ENCODE measurements at regions not wholly inside any gene's neighbourhood (a gene's known extent, or its start where the extent isn't known, plus 50 kb on each side); places are given as distances from the start of the nearest gene placed in this dataset.

DNA sequence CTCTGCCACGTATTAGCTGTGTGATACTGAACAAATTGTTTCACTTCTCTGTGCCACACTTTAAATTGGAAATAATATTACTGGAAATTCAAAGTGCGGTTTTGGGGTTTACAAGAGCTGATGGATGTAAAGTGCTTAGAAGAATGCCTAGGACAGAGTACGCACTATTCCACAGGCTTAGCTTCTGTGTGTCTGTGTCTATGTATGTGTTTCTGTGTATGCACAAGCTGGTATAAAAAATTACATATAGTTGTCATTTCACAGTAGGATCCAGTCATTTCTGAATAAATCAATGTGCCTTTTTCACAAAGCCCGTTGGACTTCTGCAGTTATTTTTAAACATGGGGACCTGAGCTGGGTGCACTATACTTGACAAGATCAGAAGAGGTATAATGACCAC, 370.4 kb downstream of the TUSC7 start:
- no peak for DNase-seq (ENCODE audit: low read depth)

DNA sequence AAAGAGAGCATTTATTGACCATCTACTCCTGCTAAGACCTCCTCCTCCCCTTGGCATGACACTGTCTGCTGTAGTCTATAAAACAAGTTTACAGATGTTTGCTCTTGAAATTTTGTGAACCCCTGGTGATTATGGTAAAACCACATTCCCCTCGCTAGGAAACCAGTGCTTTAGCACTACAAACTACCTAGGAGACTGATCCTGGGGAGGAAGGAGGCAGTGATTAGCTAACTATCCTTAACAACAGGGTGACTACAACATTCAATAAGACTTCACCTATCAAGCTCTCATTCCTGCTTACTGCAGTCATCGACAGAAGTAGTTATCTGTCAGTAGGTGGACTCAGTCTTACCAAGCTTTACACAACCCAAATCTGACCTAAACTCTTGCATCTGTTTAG, 371.3 kb downstream of the TUSC7 start:
- DNase-seq (ENCODE audit: low read depth), result no peak

GRCh38 chr3:117084277-117084676, 374.7 kb downstream of the TUSC7 start:
- DNase-seq (ENCODE audit: low read depth), result no peak

DNA sequence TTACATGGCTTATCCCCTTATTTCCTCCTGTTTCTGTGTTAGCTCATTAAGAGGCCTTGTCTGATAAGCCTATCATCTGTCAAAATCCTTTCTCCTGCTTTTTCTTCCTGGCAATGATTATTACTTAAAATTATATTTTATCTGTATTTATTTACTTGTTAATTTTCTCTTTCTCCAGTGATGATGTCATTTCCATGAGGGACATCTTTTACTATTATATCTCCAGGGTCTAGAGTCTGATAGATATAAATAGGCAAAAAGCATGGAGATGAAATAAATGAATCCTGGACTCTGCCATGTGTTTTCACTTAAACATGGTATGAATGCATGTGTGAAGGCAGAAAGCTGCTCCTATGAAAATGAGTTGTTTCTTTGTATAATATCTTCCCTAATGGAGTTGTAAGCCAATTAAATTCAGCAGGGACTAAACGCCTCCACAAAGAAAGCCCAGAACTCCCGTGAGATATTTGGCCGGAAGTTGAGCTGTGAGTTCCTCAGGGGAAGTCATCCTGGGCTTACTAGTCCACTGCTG, 375.2 kb downstream of the TUSC7 start:
- DNase-seq (ENCODE audit: low read depth), result no peak

- DNase-seq (ENCODE audit: low read depth), result no peak
Observed at GRCh38 chr3:117091676-117092075, 382.1 kb downstream of the TUSC7 start.

- no peak for DNase-seq (ENCODE audit: low read depth)
Observed at GRCh38 chr3:117096549-117096948, 387.0 kb downstream of the TUSC7 start.

DNA sequence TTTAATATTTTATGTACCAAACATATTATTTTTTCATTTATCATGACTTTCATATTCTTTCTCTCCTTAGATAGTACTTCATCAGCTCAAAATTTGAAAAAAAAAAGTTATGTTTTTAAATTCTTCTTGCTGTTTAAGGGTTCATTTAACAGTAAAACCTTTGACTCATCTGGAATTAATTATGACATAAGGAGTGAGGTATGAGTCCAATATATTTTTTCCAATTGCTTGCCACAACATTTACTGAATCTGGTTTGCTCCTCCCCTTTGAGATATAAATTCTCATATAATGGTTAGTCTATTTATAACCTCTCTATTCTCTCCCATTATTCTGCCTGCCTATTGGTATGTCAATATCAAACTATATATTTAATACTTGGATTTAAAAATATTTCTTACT, 387.8 kb downstream of the TUSC7 start:
- no peak for DNase-seq (ENCODE audit: low read depth)

DNA sequence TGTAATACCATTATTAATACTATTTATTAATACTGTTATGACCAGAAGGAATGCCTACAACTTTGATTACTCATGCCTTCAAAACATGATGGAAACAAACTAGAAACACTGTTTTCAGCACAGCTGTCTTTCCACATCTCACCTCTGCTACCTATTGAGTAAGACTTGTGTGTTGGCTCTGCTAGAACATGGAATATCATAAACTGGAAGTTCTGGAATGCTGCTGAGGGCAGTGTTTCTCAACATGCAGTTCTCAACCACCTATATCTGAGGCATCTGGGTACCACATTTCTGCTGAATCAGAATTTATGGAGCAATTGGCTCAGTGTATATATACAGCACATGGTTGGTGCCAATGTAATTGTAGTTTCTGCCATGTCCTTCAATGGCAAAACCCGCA, 392.1 kb downstream of the TUSC7 start:
- no peak for DNase-seq (ENCODE audit: low read depth)

GRCh38 chr3:117102426-117102825, 392.8 kb downstream of the TUSC7 start:
- no peak for DNase-seq (ENCODE audit: low read depth)

DNA sequence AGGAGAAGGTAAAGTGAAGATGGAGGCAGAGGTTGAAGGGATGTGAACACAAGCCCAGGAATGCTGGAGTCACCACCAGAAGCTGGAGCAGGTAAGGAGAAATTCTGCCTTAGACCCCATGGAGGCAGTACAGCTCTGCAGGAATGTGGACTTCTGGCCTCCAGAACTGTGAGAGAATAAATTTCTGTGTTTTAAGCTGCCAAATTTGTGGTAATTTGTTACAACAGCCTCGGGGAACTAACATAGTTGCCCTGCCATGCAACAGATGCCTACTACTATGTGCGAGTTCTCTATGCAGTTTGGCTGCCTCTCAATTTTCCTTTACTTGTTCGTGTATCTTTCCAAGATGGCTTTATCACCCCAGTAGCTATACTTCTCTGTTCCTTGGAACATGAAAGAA, 394.1 kb downstream of the TUSC7 start:
- DNase-seq (ENCODE audit: low read depth), result no peak

DNA sequence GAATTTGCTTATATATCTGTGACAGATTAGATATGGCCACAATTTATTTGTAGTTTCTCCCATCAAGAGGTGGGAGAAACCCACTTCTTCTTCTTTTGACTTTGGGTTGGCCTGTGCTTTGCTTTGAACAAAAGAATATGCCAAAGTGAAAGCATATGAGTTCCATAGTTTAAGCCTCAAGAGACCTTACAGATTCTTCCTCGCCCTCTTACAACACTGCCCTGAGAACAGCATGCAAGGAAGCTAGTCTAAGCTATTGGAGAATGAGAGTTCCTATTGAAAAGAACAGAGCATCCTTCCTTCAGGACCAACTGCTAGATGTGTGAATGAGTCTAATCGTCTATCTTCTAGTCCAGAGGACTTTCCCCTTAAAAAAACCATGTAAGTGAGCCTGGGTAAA, 394.8 kb downstream of the TUSC7 start:
- no peak for DNase-seq (ENCODE audit: low read depth)

GRCh38 chr3:117104792-117105191, 395.2 kb downstream of the TUSC7 start:
- no peak for DNase-seq (ENCODE audit: low read depth)

DNA sequence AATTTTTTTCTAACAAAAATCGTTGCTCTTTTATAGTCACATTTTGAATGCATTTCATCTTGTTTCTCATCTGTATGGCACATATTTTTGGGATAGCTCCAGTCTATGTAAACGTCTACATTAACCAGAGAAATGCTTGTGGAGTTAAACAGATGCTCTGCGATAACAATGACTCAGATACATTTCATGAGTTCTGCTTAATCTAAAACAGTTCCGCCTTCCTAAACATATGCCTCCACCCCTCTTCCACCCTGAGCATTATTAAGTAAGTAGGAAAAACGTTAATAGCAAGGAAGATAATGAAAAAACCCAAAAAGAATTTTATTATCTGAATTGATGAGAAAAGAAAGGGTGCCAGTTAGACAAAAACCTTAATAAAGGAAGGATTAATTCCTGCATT, 396.1 kb downstream of the TUSC7 start:
- no peak for DNase-seq (ENCODE audit: low read depth)

DNA sequence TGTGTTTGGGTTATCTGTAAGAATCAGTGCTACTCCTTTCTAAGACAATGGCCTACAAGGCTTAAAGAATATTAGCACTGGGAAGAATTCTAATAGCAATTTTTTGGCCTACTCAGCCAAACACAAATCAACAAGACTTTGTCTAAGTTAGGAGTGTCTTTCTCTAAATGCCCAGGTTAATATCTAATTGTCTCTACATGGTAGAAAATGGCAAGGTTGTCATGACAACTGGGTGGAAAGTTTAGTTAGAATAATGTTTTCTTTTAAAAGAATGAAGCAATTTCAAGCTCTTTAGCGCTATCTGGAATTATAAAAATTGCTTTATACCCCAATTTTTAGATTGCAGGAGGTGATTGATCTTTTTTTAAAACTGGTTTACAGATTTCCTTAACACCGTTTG, 396.8 kb downstream of the TUSC7 start:
- DNase-seq (ENCODE audit: low read depth), result no peak

- no peak for DNase-seq (ENCODE audit: low read depth)
Observed at GRCh38 chr3:117107946-117108345, 398.4 kb downstream of the TUSC7 start.

DNA sequence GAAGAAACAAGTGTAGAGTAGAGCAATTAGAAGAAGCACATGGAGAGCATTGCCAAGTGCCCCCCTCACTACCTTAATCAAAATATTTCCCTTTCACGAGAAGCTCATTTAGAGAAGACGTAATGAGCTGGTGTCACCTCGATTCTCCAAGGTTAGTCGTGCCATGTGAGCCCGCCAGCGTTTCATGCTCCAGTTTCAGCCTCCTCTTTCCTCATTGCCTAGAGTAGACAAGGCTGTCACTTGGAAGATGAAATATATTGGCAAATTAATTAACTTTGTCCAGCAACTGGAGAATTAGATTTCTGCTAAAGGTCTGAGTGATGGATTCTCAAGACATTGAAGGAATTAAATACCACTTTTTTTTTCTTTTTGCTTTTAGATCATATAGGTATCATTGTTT, 399.6 kb downstream of the TUSC7 start:
- DNase-seq (ENCODE audit: low read depth), result no peak

DNA sequence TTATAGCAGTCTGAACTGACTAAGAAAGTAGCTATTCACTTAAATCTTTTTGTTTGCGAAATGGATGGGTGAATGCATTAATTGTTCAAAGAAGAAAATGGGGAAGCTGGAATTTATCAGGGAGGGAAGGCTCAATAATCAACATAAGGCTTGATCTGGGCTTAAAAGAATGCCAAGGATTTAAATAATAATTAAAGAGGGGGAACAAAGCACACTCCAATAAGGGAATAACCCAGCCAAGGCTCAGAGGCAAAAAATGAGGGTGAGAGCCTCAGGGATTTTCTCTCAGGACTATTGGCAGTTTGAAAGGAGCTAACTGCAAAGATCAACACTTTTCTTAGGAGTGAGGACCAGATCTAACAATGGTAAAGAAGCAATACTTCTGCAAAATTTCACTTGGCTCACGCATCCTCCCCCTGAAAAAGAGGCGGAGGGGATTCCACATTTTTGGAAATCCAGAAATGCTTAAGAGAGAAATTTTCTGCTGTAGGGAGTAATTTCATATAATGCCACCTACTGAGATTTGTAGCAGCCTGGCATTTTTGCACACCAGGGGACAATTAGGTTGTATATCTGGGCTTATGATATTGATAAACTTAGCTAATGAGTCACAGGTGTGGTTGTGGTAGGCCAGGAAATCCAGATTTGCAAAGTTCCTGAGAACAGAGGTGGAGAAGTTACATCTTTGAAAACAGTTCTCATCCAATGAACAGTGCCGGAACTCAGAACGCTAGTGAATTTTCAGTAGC, 405.1 kb downstream of the TUSC7 start:
- no peak for DNase-seq (ENCODE audit: low read depth)

GRCh38 chr3:117117188-117117936, 407.8 kb downstream of the TUSC7 start:
- DNase-seq (ENCODE audit: low read depth), result no peak

- DNase-seq (ENCODE audit: low read depth), result no peak
Observed at GRCh38 chr3:117118604-117119003, 409.0 kb downstream of the TUSC7 start.

GRCh38 chr3:117120014-117120413, 410.4 kb downstream of the TUSC7 start:
- no peak for DNase-seq (ENCODE audit: low read depth)

DNA sequence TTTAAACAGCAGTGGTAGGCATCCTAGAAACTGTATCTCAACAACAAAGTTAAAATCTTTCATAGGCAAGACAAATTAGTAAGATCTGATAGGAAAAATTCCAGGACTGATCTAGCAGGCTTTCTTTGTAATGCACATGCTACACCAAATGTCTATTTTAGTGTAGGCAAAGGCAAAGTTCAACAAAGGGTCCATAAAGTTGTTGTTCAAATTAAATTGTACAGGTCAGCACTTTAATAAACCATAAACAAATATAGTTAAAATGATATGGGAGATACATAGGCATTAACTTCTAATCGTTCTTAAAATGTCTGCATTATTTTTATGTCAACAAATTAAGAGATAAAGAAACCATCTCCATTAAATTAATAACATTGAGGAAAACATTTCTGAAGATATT, 413.0 kb downstream of the TUSC7 start:
- no peak for DNase-seq (ENCODE audit: low read depth)

DNA sequence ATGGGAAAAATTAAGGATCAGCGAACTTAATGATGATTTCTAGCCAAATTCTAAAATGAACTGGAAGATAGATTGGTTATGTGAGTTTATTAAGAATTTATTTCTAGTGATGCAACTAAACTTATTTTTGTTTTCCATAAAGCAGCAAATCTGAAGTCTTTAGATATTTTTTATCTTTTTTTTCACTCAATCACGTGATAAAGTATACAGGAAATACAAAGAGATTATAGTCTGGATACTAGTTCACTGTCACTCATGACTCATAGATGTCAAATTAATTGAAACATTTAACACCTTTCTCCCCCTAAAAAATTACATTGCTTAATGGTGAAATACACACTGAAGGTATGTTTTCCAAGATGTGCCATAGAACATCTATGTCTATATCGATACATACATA, 416.9 kb downstream of the TUSC7 start:
- no peak for DNase-seq (ENCODE audit: low read depth)

GRCh38 chr3:117126946-117127546, 417.5 kb downstream of the TUSC7 start:
- DNase-seq (ENCODE audit: low read depth), result no peak

Measured in stimulated activated CD8-positive, alpha-beta memory T cell treated with anti-CD3 and anti-CD28 coated beads, Interleukin-12 subunit alpha, Interleukin-12 subunit beta, amount 100 ng/mL, for 1 hour (primary cell).